Fibroblast of mammary gland (primary cell): ENCODE measurements at regions not wholly inside any gene's neighbourhood (a gene's known extent, or its start where the extent isn't known, plus 50 kb on each side); places are given as distances from the start of the nearest gene placed in this dataset.

Source experiments
- DNase-seq: peaks from one replicate; pipeline ENCODE4 v3.0.0-alpha.2; 2010; ENCODE audit warnings: low read depth
- H3K4me3 ChIP-seq: 2 replicates; pipeline ENCODE4 v1.5.1; 2011; ENCODE audit warnings: low read depth, mild to moderate bottlenecking, low read length, moderate library complexity; ENCODE audit not compliant: control insufficient read depth
- TF ChIP-seq, protein P1 (sequence below): conservative IDR thresholded peaks from 2 replicates; pipeline ENCODE4 v1.5.1; 2011; ENCODE audit warnings: low read depth, low read length, inconsistent platforms; ENCODE audit not compliant: control insufficient read depth, insufficient read depth

- DNase-seq, result no peak
- TF ChIP-seq, protein P1, sequence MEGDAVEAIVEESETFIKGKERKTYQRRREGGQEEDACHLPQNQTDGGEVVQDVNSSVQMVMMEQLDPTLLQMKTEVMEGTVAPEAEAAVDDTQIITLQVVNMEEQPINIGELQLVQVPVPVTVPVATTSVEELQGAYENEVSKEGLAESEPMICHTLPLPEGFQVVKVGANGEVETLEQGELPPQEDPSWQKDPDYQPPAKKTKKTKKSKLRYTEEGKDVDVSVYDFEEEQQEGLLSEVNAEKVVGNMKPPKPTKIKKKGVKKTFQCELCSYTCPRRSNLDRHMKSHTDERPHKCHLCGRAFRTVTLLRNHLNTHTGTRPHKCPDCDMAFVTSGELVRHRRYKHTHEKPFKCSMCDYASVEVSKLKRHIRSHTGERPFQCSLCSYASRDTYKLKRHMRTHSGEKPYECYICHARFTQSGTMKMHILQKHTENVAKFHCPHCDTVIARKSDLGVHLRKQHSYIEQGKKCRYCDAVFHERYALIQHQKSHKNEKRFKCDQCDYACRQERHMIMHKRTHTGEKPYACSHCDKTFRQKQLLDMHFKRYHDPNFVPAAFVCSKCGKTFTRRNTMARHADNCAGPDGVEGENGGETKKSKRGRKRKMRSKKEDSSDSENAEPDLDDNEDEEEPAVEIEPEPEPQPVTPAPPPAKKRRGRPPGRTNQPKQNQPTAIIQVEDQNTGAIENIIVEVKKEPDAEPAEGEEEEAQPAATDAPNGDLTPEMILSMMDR, result no peak
- no peak overlapping the region for H3K4me3 ChIP-seq
Measured at GRCh38 chr13:85243831-85244230, 555.4 kb downstream of the SLITRK6 start.

DNA sequence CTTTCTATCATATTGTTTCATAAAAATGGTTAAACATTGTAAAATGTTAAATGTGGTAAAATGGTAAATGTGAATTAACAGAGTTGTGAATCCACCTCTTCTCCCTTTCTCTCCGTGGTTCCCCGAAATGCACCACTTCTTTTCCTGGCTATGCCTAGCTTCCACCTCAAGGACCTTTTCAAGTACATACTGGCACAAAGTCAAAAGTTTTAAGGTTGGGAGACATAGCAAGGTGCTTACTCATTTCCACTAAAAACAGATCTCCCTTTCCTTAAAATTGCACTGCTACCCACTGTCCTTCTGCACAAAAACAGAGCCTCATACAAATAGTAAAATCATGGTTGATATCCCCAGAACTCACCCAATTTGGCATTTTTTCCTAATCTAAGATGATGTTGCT is 558.2 kb downstream of the SLITRK6 start:
- DNase-seq, result peak; percentile 23
- TF ChIP-seq, protein P1, result no peak
- H3K4me3 ChIP-seq, result no peak overlapping the region

DNA sequence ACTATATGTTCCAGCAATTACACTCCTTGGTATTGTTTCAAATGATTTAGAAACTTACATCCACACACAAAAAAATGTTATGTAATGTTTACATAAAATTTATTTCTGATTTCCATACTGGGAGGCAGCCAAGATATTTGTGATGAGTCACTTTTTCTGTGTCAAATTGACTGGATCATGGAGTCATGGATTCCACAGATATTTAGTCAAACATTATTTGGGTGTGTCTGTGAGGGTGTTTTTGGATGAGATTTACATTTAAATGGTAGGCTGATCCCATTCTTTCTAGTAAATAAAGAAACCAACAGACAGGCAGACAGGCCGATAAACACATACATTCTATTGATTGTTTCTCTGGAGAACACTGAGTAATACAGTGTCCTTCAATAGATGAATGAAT is 562.8 kb downstream of the SLITRK6 start:
- peak; percentile 49 for DNase-seq
- no peak overlapping the region for H3K4me3 ChIP-seq
- TF ChIP-seq, protein P1, result no peak

GRCh38 chr13:85230691-85231093 is 568.5 kb downstream of the SLITRK6 start:
- DNase-seq, result no peak
- TF ChIP-seq, protein P1, result no peak
- no peak overlapping the region for H3K4me3 ChIP-seq

- no peak for DNase-seq
- TF ChIP-seq, protein P1, result no peak
- H3K4me3 ChIP-seq, result no peak overlapping the region
Measured at GRCh38 chr13:85228692-85229091, 570.5 kb downstream of the SLITRK6 start.

GRCh38 chr13:85223883-85224656 is 575.1 kb downstream of the SLITRK6 start:
- no peak for DNase-seq

More at GRCh38 chr13:85223883-85224656, 575.1 kb downstream of the SLITRK6 start:
- H3K4me3 ChIP-seq, result no peak overlapping the region
- TF ChIP-seq, protein P1, result no peak
